NCI-H146 (cell line): ENCODE measurements at regions not wholly inside any gene's neighbourhood (a gene's known extent, or its start where the extent isn't known, plus 50 kb on each side); places are given as distances from the start of the nearest gene placed in this dataset.

ENCODE experiments used
- DNase-seq: peaks from one replicate; lab custom pipeline; 2025; lab: John Stamatoyannopoulos, UW

DNA sequence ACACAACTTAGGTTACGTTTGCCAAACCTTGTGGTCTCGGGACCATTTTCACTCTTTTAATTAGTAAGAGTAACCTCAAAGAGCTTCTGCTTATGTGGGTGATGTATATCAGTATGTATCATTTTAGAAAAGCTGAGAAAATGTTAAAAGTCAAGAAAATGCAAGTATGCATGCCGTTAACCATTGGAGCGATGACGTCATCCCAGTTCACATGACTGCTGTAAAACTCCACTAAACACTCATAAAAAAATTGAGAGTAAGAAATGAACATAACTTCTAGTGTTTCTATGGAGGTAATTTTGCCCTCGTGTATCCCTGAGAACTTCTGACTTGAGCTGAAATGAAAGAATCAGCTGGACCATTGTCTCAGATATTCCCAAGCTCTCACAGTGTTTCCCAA is 250.0 kb upstream of the CDH4 start:
- no peak for DNase-seq

- no peak for DNase-seq
Measured at GRCh38 chr20:61014491-61014890, 237.6 kb upstream of the CDH4 start.

GRCh38 chr20:61015602-61016001 is 236.5 kb upstream of the CDH4 start:
- no peak for DNase-seq

DNA sequence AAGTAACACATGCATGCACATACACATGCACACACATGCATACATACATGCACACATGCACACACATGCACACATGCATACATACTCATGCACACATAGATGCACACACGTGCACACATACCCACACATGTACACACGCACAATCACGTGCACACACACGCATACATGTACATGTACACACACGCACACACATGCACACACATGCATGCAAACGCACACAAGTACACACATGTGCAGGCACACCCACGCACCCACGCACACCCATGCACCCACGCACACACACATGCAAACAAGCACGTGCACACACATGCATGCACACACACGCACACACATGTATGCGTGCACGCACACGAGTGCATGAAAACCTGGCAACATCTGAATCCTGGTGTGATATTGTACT is 232.7 kb upstream of the CDH4 start:
- DNase-seq, result no peak

- DNase-seq, result no peak
Measured at GRCh38 chr20:61023612-61024011, 228.4 kb upstream of the CDH4 start.

- DNase-seq, result no peak
Measured at GRCh38 chr20:61024390-61024789, 227.7 kb upstream of the CDH4 start.

GRCh38 chr20:61025536-61025935 is 226.5 kb upstream of the CDH4 start:
- no peak for DNase-seq

- DNase-seq, result no peak
Measured at GRCh38 chr20:61026173-61026572, 225.9 kb upstream of the CDH4 start.

GRCh38 chr20:61026731-61027130 is 225.3 kb upstream of the CDH4 start:
- DNase-seq, result no peak

- no peak for DNase-seq
Measured at GRCh38 chr20:61027218-61027617, 224.8 kb upstream of the CDH4 start.

DNA sequence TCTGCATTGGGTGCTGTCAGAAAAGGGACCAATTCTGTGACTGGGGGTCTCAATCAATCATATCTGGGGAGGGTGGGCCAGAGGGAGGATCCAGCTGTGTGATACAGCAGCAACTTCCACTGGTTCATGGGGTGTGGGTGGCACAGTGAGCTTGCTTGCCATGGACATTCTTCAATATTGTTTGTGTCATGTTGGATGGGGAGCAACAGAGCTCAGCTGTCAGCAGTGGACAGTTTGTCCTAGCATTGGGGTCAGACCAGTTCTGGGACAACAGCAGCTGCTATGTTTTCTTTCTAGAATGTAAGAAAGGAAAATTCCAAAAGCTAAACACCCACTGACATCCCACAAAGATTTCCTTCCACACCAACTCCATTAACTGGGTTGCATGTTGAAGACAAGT is 221.9 kb upstream of the CDH4 start:
- no peak for DNase-seq

- no peak for DNase-seq
Measured at GRCh38 chr20:61031101-61031830, 220.8 kb upstream of the CDH4 start.

GRCh38 chr20:61037498-61037897 is 214.6 kb upstream of the CDH4 start:
- no peak for DNase-seq

GRCh38 chr20:61041481-61041880 is 210.6 kb upstream of the CDH4 start:
- DNase-seq, result no peak

DNA sequence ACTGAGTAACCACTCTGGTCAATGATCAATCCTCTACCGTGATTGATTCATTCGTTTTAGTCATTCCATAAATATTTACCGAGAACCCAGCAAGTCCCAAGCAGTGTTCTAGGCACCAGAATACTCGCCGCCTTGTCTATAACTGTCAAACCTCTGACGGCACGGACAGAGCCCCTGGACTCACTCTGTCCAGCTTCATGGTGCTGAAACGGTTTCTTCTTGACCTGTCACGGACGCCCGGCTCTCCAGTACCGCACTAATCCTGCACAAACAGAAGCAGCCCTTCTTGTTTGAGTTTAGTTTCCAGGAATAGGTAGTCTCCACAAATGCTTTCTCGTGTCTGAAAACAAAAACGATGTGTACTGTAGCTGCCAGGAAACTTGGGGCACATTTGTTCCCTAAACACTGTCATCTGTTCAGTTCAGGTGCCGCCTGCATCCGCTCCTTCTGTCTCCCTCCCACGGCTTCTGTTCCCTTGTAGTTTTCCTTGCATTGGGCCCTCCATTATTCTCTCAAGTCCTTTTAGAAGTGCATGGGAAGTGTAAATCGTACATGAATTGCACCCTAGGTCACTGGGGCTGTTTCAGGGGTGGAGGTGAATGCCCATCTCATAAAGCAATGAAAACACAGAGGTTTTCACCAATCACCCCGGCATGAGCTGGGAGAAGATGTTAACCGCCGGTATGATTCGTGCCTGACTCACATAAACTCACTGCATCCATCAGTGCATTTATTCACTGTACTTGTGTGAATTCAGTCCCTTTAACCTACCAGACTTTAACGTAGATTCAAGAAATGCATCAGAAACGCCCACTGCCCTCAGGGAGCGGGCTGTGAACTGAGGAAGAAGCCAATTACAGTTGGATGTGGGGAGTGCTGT is 209.3 kb upstream of the CDH4 start:
- DNase-seq, result no peak

DNA sequence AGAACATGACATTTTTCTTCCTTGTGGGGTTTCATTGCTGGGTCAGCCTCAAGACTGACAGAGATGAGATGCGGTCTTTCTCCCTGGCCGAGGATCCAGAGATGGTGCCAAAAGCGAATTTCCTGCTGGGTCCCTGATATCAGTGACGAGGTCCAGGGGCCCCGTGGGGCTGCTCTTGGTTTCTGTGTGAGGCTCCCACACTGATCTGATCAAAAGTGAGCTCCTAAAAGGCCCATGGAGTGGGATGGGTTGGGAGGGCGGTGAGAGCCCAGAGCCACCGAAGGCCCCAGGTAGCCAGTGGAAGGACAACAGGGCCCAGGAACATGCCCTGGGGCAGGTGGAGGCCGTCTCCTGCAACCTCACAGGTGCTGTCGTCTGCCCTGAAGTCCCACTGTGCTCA is 208.4 kb upstream of the CDH4 start:
- DNase-seq, result no peak

DNA sequence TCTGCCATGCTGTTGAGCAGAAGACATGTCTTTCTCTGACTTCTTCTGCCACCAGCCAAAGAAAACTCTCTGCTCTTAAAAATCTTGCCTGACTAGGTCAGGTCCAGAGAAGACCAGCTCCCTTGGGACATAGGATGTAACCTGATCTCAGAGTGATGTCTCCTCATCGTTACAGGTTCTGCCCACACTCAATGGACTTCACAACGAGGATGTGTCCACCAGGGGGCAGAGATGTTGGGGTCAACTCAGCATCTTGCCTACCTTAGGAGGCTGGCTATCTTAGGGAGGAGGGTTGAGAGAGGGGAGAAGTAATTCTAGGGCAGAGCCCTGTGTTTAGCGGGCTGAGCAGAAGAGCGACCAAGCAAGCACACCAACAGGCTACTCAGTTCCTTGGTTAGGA is 207.6 kb upstream of the CDH4 start:
- DNase-seq, result no peak

DNA sequence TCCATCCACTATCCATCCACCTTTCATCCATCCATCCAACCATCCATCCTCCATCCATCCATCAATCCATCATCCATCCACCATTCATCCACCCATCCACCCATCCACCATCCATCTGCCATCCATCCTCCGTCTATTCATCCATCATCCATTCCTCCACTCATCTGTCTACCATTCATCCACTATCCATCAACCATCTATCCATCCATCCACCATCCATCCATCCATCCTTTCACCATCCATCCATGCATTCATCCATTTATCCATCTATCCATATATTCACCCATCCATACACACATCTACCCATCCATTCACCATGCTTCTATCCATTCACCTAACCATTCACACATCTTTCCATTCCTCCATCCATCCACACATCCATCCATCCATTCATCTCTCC is 207.0 kb upstream of the CDH4 start:
- no peak for DNase-seq

- DNase-seq, result no peak
Measured at GRCh38 chr20:61045876-61046585, 206.0 kb upstream of the CDH4 start.

DNA sequence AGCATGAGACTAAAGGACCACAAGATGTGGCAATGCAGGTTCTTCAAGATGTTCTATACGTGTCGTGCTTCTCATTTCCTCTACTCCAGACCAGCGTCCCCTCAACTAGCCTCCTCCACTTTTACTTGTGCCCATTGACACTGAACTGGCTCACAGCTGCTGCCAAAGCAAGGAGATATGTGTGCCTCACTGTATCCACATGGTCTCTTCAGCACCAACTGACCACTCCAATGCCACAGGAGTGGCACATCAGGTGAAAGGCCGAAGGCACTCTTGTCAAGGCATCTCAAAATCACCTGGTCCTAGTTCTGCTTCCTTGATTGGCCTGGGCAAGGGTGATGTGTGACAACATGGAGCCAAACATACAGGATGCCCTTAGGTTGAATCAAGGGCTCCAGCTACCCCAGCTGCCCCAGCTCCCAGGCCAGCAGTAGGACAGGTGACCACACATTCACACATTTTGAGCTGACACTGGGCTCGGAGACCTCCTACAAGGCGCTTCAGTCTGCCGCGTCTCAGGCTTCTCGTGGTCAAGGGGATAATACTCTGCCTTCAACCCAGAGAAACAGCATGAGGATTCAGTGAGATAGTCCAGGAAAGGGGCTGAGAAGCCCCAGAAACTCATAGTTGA is 205.2 kb upstream of the CDH4 start:
- DNase-seq, result no peak

- DNase-seq, result no peak
Measured at GRCh38 chr20:61047515-61047914, 204.5 kb upstream of the CDH4 start.

GRCh38 chr20:61048302-61048701 is 203.8 kb upstream of the CDH4 start:
- DNase-seq, result no peak
